HG03469 (cell line): ENCODE measurements at regions not wholly inside any gene's neighbourhood (a gene's known extent, or its start where the extent isn't known, plus 50 kb on each side); places are given as distances from the start of the nearest gene placed in this dataset.

ENCODE experiments used
- ATAC-seq: cut with Tn5 transposase; IDR thresholded peaks from one replicate; pipeline ENCODE4 v1.9.1; 2021; ENCODE audit warnings: mild to moderate bottlenecking, moderate library complexity, moderate number of reproducible peaks; ENCODE audit not compliant: unreplicated experiment

- ATAC-seq: no peak
Observed at GRCh38 chr17:79168486-79169055, 93.9 kb downstream of the ENGASE start.

GRCh38 chr17:79167486-79167885 lies 92.9 kb downstream of the ENGASE start:
- no peak for ATAC-seq

DNA sequence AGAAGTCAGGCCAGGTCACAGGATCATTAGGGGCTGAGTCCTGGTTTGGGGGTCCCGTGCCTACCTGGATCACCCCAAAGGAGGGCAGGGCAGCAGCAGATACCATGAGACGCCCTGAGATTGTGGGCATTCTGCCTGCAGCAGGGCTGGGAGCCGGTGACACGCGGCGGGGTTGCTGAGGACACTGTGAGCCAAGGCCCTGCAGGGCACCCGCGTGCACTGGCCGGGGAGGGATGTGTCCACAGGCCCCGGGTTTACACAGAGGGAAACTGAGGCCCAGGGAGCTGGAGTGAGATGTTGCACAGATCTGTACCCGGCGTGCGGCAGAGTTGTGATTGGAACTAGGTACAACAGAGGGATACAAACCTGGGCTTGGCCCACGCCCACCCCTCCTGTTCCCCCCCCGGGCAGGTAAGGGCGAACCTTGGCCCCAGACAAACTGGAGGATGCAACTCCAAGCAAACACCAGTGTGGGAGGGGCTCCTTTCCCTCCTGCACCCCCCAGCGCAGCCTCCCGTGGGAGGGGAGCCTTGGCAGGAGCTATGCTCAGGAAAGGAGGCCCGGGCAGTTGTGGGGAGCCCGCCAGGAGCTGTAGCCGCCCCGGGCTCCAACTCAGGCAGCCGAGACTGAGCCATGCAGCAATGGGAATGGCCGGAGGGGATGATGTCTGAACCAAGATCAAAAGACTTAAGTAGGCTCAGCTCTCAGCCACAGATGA lies 91.3 kb downstream of the ENGASE start:
- no peak for ATAC-seq

DNA sequence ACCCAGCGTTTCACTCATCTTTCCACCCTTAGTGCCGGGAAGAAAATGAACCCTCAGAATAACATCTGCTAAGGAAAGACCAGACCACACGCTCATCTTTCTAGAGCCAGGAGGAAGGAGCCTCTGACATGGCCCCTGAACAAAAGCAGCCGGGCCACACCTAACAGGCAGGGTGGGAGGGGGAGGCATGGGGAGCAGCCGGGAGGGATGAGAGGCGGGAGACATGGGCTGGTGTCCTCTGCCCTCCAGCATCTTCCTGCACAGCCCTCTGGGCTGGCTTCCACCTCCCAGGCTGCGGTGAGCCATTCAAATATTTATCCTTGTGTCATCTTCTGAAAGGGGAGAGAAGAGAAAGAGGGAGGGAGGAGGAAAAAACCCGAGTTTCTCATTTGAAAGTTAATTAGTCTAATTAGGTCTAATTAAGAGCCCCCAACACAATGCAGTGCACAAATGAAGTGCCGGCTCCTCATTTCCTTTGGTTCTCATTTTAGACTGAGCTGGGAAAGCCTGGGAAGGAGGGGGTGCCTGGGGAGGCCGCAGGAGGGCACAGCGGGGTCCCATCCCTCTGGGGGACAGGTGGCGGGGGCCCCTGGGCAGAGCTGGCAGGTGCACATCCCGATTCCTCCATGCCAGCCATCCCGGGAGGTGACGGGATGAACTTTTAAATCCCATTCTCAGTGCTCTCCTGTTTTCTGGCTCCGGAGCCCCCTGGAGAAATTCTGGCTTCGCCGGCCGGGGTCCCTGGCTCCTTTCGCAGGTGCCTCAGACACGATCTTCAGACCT lies 90.5 kb downstream of the ENGASE start:
- ATAC-seq: no peak

DNA sequence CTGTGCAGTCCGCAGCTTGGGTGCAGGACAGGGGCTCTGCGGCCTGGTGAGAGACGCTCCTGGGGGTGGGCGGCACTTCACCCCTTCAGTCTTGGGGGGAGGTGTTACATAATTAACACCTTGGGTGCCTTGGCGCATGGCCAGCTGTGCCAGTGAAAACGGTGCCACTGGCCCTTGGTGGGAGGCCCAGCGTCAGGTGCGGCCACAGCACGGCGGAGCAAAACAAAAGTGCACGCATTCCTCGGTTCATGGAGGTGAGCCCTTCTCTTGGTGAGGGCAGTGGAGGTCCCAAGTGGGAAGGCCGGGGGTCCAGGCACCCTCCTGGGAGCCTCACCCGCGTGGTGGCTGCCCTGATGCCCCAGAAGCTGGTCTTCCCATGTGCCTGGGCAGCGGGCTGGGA lies 89.8 kb downstream of the ENGASE start:
- no peak for ATAC-seq

GRCh38 chr17:79163071-79163470 lies 88.4 kb downstream of the ENGASE start:
- ATAC-seq: no peak

DNA sequence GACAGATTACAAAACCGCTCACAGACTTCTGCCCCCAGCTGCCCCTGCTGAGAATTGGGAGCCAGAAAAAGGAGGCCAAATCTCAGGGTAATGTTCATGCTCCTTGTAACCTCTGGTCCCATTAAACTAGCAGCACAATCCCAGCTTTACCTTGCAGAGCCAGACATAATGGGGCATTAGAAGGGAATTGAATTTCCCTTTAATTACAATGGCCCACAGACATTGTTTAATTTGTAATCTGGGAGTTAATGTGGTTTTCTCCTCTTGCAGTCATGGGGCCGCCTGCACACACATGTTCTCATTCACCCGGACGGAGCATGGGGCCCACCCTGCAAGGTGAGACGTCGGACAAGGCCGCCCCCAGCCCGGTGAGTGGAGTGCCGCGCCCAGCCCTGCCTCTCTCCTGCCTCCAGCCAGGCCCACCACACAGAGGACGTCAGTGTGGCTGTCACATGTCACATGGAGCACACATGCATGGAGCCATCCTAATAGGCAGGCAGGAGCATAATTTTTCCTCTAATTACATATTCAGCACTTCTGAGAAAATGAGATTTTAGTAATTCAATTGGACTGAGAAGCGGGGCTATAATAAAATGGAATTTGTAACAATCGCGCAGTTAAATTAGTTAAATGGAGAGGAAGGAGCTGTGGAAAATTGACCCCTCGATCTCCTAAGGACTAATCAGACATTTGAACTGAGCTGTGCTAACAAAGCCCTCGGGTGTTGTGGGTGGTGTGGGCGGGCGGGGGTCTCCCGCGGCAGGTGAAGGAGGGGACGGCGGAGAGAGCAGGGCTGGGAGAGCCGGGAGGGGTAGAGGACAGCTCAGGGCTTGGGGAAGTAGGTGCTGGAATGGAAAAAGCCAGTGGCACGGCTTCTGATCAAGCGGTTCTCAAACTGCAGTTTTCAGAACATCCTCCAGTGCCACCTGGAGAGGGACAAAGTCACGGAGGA lies 87.7 kb downstream of the ENGASE start:
- no peak for ATAC-seq

- ATAC-seq: no peak
Observed at GRCh38 chr17:79160980-79161636, 86.5 kb downstream of the ENGASE start.

- no peak for ATAC-seq
Observed at GRCh38 chr17:79159926-79160325, 85.3 kb downstream of the ENGASE start.

- no peak for ATAC-seq
Observed at GRCh38 chr17:79159471-79159870, 84.8 kb downstream of the ENGASE start.

GRCh38 chr17:79156463-79157095 lies 82.0 kb downstream of the ENGASE start:
- ATAC-seq: no peak

DNA sequence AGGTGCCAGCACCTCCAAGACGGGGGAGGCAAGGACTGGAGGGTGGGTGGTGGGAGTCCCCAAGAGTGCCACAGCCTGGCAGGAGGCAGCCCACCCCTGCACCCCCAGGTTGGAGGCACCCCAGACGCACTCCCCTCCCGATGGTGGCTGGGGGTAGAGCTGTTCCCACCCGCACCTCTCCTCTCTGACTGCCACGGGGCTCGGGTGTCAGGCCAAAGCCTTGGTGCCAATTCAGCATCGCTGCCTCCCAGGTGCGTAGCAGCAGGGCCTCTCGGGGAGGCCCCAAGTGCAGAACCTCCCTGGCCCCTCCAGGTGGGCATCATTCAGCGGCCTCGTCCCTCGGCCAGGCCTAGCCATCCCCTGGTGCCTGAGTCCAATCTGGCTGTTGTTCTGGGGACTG lies 81.1 kb downstream of the ENGASE start:
- ATAC-seq: no peak

DNA sequence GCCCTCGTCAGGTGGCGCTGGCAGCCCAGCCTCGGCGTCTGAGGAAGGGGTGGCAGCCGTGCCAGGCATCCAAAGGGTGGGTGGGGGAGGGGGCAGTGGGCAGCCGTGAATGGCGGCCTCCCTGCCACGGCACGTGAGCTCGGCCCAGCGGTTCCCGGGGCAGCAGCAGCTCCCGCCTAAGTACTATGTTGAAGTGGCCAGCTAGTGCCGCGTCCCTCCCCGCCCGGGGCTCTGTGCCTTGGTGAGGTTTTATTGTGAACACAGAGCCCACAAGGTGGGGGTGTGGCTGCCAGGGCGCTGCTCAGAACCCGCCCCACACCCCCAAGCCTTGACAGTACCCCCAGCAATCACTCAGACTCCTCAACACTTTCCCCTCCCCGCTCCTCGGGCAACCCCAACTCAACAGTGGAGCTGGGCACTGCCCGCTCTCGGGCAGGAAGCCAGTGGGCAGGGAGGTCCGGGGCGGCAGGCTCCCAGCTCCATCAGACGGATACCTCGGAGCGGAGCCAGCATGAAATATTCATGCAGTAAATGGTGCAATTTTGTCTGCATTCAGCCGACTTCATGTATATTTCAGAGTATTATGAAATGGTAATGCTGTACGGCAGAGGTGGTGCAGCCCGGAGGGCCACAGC lies 80.4 kb downstream of the ENGASE start:
- no peak for ATAC-seq

GRCh38 chr17:79154446-79154845 lies 79.8 kb downstream of the ENGASE start:
- ATAC-seq: no peak

DNA sequence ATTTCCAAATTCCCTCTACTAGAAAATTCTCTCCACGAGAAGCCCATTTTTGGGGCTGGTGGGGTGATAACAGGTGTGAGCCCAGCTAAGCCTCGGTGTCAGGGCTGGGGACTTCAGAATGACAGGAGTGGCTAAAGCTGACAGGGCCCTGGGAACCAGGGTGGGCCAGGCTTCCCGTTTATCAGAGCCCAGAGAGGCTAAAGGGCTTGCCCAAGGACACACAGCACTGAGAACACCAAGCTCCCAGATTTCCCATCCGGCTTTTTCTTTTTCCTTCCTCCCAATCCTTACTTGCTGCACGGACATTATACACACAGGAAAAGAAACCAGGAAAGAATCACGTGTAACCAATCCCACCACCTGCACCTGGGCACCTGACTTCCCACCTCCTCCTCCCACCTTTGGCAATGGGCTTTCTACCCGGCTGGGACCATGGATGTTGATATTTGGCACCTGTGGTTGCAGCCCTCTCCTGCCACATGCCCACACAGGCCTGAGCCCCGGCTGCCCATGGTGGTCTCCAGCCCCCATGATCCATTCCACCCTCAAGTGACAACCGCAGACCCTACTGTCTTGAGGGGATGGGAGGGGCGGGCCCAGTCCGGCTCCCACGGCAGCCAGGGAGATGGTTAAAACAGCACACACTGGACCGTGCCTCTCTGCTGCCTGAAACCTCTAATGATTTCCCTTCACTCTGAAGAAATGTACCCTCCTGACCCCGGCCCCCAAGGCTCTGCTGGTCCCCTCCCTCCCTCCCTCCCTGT lies 78.9 kb downstream of the ENGASE start:
- ATAC-seq: no peak

GRCh38 chr17:79152636-79153035 lies 78.0 kb downstream of the ENGASE start:
- ATAC-seq: no peak

DNA sequence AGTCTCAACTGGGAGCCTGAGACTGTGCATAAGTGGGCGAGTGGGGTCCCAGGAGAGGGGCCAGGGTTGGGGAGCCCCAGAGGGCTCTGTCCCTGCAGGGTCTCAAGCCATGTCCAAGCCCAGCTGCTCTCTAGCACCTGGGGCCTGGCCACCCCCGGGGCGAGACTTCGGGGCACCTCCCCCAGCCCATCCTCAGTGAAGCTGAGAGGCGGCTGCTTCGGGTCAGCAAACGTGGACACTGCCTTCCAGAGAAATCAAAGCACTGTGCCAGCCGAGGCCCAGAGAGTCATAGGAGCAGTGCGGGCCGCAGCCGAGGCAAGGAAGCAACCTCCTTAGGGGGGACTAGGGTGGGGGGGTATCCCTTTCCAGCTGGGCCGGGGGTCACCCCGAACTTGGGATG lies 77.5 kb downstream of the ENGASE start:
- no peak for ATAC-seq

DNA sequence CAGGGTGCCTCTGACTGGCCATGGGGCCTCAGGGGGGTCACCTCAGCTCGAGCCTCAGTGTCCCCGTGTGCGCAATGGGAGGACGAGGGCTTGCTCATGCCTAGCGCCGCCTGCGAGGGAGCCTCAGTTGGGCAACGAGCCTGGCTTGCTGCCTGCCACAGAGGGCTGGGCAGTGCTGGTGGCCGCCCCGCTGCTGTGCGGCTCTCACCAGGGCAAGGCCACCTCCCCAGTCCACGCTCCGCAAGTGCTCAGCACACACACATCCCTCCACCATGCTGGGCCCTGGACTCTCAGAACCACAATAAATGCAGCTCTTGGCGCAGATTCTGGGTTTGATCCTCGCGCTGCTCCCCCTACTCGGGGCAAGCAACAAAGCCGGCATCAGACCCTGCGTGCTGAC lies 76.2 kb downstream of the ENGASE start:
- no peak for ATAC-seq
